Activated T-cell treated with anti-CD3 and anti-CD28 coated beads, Interleukin-2, amount 50 U/mL, for 48 hours (primary cell): ENCODE measurements at regions not wholly inside any gene's neighbourhood (a gene's known extent, or its start where the extent isn't known, plus 50 kb on each side); places are given as distances from the start of the nearest gene placed in this dataset.

Experiments
- DNase-seq, 2 experiments: peaks; one replicate each; pipeline ENCODE4 v3.0.0-alpha.2; 2020

GRCh38 chr9:89887286-89887685 is 282.5 kb downstream of the GADD45G start:
- DNase-seq, result no peak

DNA sequence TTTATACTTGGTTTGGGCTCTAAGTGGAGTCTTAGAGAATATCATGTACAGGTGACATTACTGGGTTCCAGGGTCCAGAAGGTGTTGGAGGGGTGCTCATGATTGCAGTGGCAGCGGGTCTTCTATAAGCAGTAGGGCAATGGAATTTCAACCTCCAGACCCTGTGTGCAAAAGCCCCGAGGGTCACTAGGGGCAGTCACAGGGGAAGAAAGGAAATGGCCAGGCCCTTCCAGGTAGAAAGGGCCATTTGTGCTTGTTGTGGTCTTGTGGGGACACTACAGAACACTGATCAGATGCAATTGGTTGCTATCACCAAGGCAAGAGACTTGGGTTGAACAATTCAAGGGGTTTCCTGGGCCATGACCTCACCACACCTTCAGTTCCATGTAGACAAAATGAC is 283.4 kb downstream of the GADD45G start:
- no peak for DNase-seq

DNA sequence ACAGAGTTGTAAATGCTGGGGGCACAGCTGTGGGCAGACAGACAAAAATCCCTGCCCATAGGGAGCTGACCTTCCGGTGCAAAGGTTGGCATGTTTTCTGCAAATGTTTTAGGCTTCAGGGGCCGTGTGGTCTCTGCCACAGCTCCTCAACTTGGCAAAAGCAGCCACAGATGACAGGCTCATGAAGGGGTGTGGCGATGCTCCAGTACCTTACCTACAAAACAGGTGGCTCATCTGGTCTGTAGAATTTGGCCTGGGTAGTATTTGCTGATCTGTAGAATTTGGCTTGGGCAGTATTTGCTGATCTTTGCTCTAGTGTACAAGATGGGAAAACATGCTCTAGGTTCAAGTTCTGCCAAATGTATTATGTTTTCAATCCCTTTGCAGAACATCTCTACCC is 283.9 kb downstream of the GADD45G start:
- DNase-seq, result no peak

DNA sequence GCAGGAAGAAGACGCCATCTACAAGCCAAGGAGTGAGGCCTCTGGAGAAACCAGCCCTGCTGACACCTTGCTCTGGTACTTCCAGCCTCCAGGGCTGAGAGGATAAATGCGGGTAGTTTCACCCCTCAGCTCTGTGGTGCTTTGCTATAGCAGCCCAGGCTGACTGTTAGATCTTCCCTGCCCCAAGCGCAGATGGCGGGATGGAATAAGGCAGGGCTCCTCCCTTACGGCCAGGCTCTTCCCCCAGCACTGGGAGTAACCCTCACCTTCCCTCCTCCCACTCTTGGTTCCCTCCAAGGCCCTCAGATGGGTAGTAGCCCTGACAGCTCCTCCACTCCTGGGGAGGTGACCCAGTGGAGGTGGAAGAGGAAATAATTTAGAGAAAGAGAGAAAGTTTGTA is 285.1 kb downstream of the GADD45G start:
- no peak for DNase-seq

DNA sequence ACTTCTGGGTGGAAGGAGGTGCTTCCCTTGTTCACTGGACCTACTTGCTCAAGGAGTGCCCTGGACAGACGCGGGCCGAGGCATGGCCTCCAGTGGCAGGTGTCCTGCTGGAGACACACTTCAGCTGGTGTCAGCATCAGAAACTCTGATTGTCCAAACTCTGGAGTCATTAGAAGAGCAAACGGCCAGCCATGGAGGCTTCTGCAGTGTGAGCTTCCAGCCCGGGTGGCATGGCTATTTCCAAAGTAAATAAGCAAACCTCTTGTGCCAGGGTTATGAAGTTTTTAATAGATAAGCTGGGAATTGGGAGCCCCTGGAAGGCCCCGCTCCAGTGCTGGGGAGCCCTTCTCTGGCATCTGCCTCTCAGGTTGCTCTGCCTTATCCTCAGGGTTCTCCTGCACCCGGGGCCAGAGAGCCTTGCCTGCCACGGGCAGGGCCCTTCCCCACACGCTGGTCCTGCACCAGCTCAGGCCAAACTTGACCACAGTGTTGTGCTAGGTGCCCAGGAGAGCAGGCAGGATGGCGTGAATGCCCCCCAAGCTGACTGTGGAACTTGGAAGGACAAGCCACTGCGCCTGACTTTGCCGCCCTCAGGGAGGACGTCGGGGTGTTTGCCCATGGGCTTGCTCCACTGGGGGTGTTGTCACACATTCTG is 285.6 kb downstream of the GADD45G start:
- DNase-seq, result no peak

DNA sequence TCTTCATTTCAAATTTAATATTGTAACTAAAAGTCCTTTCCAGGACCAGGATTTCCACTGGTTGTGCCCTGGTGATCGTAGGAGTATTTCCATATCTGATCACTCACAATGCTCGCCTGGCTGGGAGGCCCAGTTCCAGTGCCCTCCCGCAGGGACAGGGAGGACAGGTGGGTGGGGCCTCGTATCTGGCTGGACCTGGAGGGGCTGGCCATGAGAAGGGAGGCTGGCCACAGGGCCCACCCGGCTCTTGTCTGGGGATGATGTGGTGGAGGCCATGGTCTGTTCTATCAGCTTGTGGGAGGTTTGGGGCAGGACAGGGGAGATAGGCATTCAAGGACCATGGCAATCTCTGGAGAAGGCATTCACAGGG is 286.4 kb downstream of the GADD45G start:
- DNase-seq, result no peak

- DNase-seq, result no peak
Measured at GRCh38 chr9:89891591-89892304, 286.9 kb downstream of the GADD45G start.

DNA sequence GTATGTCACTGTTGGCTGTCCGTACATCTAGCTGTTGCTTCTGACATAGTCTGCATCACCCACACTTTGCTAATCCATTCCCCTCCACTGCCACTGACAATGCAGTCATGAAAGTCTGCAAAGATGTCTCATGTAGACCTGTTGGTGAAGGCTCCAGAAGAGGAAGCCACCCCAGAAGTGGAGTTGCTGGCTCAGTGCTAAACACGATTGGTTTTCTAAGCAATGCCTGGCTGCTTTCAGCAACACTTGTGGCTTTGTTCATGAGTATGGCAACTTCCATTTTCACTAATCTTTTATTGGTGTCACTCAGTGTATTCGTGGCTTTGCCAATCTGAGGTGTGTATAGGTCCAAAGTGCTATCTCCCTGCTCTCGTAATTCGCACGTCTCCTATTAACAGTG is 288.1 kb downstream of the GADD45G start:
- peak in 1 of 2 experiments; percentile 11 for DNase-seq

DNA sequence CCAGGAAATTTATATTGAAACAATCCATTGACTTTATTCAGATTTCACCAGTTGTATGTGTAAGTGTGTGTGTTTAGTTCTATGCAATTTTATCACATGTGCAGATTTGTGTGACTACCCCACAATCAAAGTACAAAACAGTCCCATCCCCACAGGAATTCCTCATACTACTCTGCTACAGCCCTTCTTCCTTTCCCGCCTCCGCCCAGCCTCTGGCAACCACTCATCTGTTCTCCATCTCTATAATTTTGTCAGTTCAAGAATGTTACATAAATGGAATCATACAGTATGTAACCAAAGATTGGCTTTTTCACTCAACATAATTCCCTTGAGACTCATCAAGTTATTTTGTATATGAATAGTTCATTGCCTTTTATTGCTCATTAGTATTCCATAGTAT is 289.1 kb downstream of the GADD45G start:
- no peak for DNase-seq

DNA sequence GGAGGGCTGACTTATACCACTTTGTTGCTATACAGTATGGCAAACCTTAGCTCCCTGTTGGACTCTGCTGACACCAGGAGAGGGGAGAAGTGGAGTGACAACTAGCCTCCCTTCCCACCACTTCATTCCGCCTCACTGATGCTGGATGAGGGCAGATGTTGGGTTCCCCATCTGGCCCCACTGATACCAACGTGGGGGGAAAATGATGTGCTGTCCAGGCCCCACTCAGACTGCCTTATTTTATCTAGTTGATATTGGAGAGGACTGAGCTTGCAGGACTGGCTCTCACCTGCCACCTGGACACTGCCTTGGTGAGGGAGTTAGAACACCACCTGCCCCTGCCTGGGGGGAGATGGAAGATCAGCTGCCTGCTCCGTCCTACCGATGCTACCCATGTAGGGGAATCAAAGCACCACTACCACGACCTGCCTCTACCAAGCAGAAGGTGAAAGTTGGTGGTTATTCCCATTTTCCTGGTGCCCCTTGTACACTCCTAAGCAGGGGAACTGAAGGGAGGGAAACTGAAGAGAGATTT is 292.1 kb downstream of the GADD45G start:
- DNase-seq, result no peak

- DNase-seq, result no peak
Measured at GRCh38 chr9:89899573-89899972, 294.8 kb downstream of the GADD45G start.

DNA sequence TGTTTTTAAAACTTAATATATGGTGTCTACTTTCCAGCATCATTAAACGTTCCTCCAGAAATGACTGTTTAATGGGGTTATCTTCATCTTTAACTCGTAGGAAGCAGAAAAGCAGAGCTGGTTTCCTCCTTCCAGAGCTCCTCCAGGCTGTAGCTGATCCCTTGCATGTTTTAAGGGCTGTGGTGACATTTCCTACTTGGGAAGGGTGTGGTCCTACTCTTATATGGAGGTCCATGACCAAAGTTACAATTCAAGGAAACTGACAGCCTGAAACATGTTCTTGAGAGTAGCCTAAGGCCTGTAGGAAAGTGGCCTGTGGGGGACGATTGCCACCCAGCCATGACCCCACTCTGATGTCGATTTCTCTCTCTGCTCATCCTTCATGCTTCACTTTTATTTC is 297.1 kb downstream of the GADD45G start:
- DNase-seq, result no peak

- DNase-seq, result no peak
Measured at GRCh38 chr9:89902450-89903140, 297.8 kb downstream of the GADD45G start.

GRCh38 chr9:89903141-89903475 is 298.3 kb downstream of the GADD45G start:
- no peak for DNase-seq

- no peak for DNase-seq
Measured at GRCh38 chr9:89905606-89906338, 301.0 kb downstream of the GADD45G start.

- no peak for DNase-seq
Measured at GRCh38 chr9:89911721-89912604, 307.2 kb downstream of the GADD45G start.

DNA sequence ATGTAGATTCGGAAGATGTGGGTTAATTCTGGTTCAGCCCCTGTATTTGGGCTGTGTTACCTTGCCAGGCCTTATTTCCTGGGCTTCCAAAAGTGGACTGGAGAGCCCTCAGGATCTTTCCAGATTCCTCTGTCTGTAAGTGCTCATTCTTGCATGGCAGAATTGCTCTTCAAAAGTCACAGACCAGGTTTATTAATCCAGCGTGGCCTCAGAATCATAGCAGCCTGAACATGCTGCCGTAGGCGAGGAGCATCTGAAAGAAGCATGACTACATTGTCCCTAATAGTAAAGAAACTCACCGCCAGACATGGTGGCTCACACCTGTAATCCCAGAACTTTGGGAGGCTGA is 307.8 kb downstream of the GADD45G start:
- DNase-seq, result no peak

GRCh38 chr9:89915187-89915586 is 310.4 kb downstream of the GADD45G start:
- no peak for DNase-seq

GRCh38 chr9:89916001-89916597 is 311.3 kb downstream of the GADD45G start:
- DNase-seq, result no peak

GRCh38 chr9:89917861-89918260 is 313.0 kb downstream of the GADD45G start:
- DNase-seq, result no peak

- DNase-seq, result peak; percentile 57 to 59
Measured at GRCh38 chr9:89919171-89919681, 314.4 kb downstream of the GADD45G start.

DNA sequence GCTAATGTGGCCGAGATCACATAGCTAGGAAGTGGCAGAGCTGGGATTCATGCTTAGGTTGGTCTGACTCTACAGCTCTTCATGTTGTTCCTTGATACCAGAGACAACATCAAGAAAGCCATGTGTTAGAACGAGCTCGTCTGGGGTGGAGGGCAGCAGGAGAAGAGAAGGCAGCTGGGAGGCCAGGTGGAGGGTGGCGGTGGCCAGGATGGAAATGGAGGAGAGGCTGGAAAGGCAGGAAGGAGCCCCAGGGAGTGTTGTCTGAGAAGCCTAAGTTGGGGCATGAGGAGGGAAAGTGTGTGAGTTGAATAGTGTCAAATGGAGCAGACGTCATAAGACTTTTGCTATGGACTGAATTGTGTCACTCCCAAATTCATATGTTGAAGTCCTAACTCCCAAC is 315.3 kb downstream of the GADD45G start:
- DNase-seq, result no peak
